CD4-positive, alpha-beta T cell treated with Interleukin-17A for 1 hour (primary cell): ENCODE measurements at regions not wholly inside any gene's neighbourhood (a gene's known extent, or its start where the extent isn't known, plus 50 kb on each side); places are given as distances from the start of the nearest gene placed in this dataset.

ENCODE experiments used
- DNase-seq: peaks from one replicate; pipeline ENCODE4 v3.0.0-alpha.2; 2020

DNA sequence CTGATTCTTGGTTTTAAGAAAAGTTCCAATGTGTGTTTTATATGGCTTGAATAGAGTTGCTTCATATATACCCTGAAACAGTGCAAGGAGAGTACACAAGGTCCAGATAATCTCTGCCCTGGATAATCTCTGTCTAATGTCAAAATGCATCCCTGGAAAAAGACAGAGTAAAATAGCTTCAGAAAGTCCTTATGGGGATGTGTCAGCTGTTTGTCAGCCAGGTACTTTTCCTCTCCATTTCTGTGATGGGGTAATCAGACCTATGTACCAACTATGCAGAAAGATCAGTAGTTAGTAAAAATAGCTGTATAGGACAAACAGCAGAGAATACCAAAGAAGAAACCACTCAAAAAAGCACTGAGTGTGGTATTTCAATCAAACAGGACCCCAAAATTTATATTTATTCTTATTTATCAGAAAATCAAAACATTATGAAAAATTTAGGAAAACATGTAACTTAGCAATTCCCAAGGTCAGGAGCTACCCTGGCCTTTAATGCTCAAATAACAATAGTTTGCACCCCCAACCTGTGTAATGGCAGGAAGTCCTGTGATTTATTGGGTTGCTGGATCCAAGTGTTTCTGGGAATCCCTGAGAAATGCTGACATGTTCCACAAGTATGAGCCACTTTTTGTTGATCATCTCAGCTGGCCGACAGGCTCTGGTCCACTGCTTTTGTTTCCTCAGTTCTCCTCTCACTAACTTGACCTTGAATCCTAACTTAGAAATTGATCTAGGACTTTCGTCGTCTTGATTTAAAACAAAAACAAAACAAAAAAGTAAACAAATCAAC lies 69.6 kb downstream of the MDH1 start:
- DNase-seq: no peak

DNA sequence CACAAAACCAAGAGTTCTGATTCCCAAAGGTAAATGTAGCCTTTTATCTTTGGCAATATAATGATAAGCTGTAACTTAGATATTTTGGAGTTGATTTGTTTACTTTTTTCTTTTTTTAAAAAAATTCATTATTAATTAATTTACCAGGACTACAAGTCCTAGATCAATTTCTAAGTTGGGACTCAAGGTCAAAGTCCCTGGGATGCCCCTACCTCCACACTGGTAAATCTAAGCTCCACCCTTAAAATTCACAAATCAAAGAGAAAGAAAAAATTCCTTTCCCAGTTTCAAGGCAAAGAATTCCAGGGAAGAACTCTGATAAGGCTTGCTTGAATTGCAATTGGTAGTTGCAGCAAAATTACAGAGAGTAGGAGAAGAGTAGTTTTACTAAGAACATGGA lies 71.3 kb downstream of the MDH1 start:
- no peak for DNase-seq

GRCh38 chr2:63661076-63661475 lies 72.3 kb downstream of the MDH1 start:
- no peak for DNase-seq

DNA sequence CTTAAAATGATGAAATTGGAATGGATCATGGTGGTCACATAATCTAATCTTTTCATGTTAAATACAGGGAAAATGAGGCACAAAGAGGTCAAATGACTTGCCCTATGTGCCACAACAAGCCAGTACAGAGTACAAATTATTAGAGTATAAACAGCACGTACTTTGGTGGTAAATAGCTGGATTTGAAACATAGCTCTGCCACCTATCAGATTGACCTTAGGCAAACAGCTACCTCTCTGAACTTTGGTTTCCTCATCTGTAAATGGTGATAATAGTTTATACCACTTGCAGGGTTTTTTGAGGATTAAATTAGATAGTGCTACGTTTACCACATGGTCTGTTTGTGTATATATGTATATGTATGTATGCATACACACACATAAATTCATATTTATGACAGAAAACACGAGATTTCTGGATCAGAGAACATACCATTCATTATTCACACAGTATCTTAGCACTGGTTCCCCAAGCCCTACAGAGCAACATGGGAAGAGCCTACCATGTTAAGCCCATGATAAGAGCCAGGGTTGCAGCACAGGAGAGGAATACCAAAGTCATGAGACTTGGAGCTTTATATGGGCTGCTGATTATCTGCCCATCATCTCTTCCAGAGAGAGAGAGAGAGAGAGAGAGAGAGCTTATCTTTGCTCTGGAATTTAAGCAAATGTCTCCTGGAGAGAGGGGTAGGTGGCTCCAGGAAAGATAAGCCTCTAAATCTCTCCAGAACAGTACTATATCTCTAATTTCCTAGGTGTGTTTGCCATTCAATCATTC lies 73.5 kb downstream of the MDH1 start:
- DNase-seq: no peak

DNA sequence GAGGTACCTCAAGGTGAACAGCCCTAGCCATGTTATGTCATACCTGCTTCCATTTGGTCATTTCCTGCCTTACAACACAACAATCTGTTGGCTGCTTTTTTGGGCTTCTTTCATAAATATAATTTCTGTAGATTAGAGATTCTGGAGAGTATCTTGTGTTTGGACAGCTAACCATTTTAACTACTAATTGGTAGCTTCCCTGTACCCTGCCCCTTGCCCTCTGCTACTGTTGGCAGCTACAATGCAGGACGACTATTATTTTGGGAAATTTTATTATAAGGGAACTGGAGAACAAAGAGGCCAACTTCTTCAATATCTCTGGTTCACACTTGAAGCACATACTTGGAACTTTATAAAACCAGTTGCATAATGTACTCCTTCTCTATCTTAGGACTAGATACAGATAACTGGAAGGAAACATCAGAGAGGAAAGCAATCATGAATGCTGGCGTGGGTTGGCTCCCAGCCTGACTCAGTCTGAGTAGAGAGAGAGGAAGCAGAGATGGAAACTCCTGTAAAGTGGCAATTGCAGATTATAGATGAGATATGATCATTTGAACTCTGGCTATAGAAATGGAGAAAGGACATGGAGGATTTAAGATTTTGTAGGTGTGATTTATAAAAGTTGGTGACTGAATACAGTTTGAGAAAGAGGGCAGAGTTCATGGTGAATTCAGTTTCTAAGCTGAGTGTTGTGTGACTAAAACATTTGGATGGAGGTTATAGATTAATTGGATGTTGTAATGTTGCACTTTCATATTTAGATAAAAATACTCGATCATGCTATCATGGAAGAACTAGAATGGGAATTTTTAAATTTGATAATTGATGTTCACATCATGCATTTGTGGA lies 74.5 kb downstream of the MDH1 start:
- DNase-seq: no peak

DNA sequence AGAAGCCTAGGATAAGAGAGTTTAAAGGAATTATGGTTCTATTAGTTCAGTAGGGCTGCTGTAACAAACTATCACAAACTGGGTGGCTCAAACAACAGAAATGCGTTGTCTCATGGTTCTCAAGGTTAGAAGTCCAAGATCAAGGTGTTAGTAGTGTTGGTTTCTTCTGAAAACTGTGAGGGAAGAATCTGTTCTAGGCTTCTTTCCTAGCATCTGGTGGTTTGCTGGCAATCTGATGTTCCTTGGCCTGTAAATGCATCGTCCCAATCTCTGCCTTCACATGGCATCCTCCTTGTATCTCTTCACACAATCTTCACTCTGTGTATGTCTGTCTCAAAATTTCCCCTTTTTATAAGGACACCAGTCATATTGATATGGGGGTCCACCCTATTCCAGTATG lies 76.3 kb downstream of the MDH1 start:
- no peak for DNase-seq

DNA sequence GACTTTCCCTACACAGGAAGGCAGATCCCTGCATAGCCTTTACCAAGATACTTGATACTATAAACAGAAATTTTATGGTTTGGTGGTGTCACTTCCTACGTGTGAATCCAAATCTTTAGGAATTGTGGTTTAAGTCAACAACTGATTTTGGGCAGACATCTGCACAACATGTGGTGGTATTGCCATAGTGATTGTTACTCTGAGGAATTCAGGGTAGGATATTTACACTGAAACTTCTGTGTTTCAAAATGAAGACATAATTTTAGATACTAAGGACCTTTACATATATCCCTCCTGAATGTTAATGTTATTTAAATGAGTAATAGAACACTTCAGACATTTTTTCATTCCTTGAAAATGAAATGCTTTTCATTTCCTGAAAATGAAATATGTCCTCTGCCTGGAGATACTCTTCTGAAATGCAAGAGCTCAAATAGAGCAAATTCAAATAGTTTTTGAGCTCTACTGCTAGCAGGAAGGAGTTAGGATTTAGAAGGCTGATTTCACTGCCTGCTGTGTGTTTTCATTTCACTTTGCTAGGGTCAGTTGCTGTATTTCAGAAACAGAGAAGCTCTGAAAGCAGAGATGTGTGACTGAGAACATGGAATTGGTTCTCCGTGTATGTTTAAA lies 77.2 kb downstream of the MDH1 start:
- no peak for DNase-seq

DNA sequence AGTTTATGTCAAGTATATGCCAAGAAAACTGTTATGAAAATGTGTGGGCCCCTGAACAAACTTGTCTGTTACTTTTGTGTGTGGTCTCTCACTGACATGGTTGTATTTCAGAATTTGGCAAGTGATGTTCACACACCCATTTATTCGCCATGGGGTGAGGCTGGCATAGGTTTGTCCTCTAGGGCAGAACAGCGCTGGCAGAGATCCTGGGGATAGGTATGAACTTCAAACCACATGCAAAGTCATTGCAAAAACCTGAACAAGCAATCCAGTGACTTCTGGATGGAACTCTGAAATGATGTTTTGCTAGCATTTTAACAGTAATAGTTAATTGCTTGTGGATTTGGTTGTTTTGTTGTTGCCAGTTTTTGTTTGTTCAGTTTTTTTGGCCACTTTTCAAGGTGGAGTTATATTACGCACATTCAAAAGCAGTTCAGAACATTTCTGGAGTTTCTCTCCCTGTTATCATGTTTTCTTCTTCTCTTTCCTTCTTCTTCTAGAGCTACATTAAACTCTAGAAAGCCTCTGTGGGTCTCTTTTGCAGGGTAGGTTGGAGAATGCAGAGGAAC lies 78.5 kb downstream of the MDH1 start:
- DNase-seq: no peak

DNA sequence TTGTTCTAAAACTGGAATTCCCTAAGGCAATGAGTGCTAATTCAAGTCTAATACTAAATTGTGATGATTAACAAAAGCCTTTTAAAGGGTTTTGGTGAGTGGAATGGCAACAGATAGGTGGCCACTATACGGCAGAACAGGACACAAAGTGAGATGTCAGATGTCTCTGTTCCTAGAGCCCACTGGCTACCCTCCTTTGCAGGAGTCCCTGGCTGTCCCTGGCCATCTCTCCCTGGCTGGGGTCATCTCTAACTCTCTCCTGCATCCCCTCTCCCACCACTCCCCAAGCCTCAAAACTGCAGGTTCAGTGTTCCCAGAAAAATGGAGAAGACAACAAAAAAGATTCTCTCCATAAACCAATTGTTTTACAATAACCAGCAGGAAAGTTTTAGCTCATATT lies 79.2 kb downstream of the MDH1 start:
- no peak for DNase-seq

DNA sequence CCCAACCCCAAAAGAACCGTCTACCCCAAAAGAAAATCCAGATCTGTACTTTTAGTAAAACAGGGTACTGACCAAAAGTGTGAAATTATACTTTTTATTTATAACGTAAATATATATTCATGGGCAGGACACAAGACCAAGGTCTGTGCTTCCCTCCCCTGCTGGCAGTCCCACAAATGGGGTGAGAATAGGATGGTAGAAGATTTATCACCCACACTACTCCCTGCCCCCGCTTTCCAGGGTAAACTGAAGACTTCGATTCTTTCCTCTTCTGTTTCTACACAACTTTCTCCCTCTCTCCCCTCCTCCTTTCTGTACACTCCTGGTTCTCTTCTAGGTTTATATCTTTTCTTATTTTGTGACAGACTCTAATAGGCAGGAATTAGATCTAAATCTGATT lies 79.7 kb downstream of the MDH1 start:
- DNase-seq: no peak

DNA sequence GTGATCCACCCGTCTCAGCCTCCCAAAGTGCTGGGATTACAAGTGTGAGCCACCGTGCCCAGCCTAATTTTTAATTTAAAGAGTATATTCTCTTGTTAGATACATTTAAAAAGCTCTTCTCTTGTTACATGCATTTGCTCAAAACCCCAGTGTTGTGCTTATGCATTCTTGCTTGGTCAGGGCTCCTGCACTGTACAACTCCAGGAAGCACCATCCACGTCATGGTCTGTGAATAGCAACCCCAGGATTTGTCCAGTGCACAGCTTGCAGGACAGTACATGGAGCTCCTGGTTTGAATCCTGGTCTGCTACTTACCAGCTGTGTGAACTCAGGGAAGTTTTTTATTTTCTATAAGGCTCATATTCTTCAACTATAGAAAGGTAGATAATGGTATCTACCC lies 80.8 kb downstream of the MDH1 start:
- no peak for DNase-seq

GRCh38 chr2:63673865-63674533 lies 85.2 kb downstream of the MDH1 start:
- no peak for DNase-seq

- DNase-seq: no peak
Measured at GRCh38 chr2:63675026-63675425, 86.3 kb downstream of the MDH1 start.

DNA sequence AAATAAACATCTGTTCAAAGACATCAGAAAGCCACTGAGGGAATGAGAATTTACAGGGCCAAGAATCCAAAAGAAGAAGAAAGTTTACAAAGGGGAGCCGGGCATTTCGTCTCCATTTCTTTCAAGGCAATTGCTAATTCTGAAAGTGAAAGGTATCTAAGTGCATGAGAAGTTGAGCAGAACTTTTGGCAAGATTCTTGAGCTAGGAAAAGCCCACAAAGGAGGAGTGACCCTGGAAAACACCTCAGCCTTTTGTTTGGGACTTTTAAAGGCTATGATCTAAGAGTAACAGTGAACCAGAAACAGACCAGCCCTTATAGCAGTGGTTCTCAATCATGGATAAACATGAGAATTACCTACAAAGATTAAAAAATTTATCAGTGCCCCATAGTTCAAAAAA lies 87.4 kb downstream of the MDH1 start:
- DNase-seq: no peak

DNA sequence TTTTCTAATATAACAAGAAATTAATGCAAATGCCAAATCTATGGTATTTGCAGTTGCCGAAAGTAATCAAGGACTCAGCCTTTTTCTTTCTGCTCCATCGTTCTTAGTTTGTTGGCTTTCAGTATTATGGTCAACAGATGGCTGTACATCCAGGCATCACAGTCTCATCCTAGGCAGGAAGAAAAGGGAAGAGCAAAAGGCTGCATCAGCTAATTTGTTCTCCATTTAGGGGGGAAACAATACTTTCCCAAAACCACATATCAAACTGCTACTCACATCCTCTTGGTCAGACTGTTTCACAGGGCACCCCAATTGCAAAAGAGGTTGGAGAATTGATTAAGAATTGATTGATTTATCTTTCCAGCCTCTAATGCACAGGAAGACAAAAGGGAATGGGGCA lies 89.3 kb downstream of the MDH1 start:
- DNase-seq: no peak

- DNase-seq: no peak
Measured at GRCh38 chr2:63678551-63678950, 89.8 kb downstream of the MDH1 start.

- DNase-seq: no peak
Measured at GRCh38 chr2:63679252-63679855, 90.6 kb downstream of the MDH1 start.

- DNase-seq: no peak
Measured at GRCh38 chr2:63680455-63680854, 91.7 kb downstream of the MDH1 start.

GRCh38 chr2:63681896-63682295 lies 93.1 kb downstream of the MDH1 start:
- DNase-seq: no peak

- DNase-seq: peak; percentile 61
Measured at GRCh38 chr2:63692002-63692606, 103.3 kb downstream of the MDH1 start.

GRCh38 chr2:63695583-63695982 lies 106.8 kb downstream of the MDH1 start:
- no peak for DNase-seq
